Thoracic aorta (tissue), 2 donors: ENCODE measurements at regions not wholly inside any gene's neighbourhood (a gene's known extent, or its start where the extent isn't known, plus 50 kb on each side); places are given as distances from the start of the nearest gene placed in this dataset.

ENCODE experiments used
- ATAC-seq: fragments of 150-250 bp; one replicate; pipeline ENCODE4 v1.8.0; 2017; ENCODE audit warnings: low read depth; ENCODE audit not compliant: insufficient number of reproducible peaks, low FRiP score
- DNase-seq: peaks from one replicate; pipeline ENCODE4 v3.0.0-alpha.2; 2020; ENCODE audit warnings: low spot score
- H3K27ac ChIP-seq, 2 donors: fragments of 200-600 bp; sonication (generic); 1 replicate in 1 of 2; 2 replicates in 1 of 2; pipeline ENCODE4 v1.5.1; 2016; ENCODE audit warnings: mild to moderate bottlenecking in 2 of 2, moderate library complexity in 2 of 2
- H3K27me3 ChIP-seq: fragments of 200-600 bp; sonication (generic); replicated peaks from 2 replicates; pipeline ENCODE4 v1.6.0; 2016; ENCODE audit warnings: mild to moderate bottlenecking; ENCODE audit not compliant: insufficient read depth
- H3K36me3 ChIP-seq: fragments of 200-600 bp; sonication (generic); one replicate; pipeline ENCODE4 v1.5.1; 2016
- H3K4me1 ChIP-seq, 2 donors: fragments of 200-600 bp; sonication (generic); 1 replicate in 1 of 2; 2 replicates in 1 of 2; pipeline versions ENCODE4 v1.5.1 to v1.6.0; 2016; ENCODE audit warnings: low read depth in 2 of 2, mild to moderate bottlenecking in 1 of 2; ENCODE audit not compliant: control insufficient read depth in 1 of 2
- H3K4me3 ChIP-seq: fragments of 200-600 bp; sonication (generic); 2 replicates; pipeline ENCODE4 v1.5.1; 2016; ENCODE audit warnings: mild to moderate bottlenecking
- H3K9me3 ChIP-seq: fragments of 200-600 bp; sonication (generic); 2 replicates; pipeline ENCODE4 v1.5.1; 2016
- TF ChIP-seq, protein P1 (sequence below): fragments of 200-600 bp; sonication (generic); IDR thresholded peaks from one replicate; pipeline ENCODE4 v1.5.1; 2019; ENCODE audit warnings: antibody characterized with exemption

DNA sequence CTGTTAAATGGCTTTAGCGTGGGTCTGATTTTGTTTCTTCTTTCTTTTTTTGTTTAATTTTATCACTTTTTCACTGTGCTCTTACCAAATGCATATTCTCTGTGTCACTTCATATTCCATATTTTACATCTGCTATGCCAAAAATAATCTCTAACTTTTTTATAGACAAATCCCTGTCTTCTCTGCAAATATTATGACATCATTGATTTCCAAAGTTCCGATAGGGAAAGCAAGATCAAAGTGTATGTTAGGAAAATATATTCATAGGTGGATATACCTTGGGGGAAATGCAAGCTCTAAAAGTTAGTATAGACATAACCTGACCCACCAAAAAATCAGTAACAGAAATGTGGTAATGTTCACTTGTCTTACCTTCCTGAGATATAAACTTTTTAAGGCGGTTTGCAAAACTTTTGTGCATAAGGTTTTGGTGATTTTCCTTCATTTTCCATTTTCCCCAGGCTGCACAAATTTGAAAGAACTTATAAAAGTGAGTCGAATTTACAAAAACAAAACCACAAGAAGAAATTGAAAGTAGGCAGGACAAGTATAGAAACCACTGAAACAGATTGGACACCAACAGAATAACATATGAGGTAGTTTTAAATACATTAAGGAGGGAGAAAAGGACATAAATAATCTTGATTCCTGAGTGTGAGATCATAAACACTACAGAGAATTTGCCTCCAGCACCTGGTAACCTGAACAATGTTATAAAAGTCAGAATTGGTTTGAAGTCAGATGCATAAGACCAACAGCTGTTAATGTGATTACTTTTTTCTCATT, 63.1 kb upstream of the TFEC start:
- H3K36me3 ChIP-seq, result no peaks in the 10 kb centered on the region
- ATAC-seq, result no peak
- H3K27ac ChIP-seq, result no peak overlapping the region
- no peak overlapping the region for H3K4me3 ChIP-seq
- TF ChIP-seq, protein P1, sequence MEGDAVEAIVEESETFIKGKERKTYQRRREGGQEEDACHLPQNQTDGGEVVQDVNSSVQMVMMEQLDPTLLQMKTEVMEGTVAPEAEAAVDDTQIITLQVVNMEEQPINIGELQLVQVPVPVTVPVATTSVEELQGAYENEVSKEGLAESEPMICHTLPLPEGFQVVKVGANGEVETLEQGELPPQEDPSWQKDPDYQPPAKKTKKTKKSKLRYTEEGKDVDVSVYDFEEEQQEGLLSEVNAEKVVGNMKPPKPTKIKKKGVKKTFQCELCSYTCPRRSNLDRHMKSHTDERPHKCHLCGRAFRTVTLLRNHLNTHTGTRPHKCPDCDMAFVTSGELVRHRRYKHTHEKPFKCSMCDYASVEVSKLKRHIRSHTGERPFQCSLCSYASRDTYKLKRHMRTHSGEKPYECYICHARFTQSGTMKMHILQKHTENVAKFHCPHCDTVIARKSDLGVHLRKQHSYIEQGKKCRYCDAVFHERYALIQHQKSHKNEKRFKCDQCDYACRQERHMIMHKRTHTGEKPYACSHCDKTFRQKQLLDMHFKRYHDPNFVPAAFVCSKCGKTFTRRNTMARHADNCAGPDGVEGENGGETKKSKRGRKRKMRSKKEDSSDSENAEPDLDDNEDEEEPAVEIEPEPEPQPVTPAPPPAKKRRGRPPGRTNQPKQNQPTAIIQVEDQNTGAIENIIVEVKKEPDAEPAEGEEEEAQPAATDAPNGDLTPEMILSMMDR, result no peak
- no peak for DNase-seq
- H3K27me3 ChIP-seq, result no peaks in the 10 kb centered on the region
- H3K9me3 ChIP-seq, result no peaks in the 10 kb centered on the region
- H3K4me1 ChIP-seq, result no peaks in the 10 kb centered on the region

GRCh38 chr7:116095396-116095795, 64.8 kb upstream of the TFEC start:
- no peak for ATAC-seq
- no peak overlapping the region for H3K27ac ChIP-seq
- TF ChIP-seq, protein P1, result no peak
- no peak overlapping the region for H3K4me3 ChIP-seq
- DNase-seq, result no peak
- no peaks in the 10 kb centered on the region for H3K9me3 ChIP-seq
- no peaks in the 10 kb centered on the region for H3K36me3 ChIP-seq
- H3K27me3 ChIP-seq, result no peaks in the 10 kb centered on the region
- no peaks in the 10 kb centered on the region for H3K4me1 ChIP-seq

DNA sequence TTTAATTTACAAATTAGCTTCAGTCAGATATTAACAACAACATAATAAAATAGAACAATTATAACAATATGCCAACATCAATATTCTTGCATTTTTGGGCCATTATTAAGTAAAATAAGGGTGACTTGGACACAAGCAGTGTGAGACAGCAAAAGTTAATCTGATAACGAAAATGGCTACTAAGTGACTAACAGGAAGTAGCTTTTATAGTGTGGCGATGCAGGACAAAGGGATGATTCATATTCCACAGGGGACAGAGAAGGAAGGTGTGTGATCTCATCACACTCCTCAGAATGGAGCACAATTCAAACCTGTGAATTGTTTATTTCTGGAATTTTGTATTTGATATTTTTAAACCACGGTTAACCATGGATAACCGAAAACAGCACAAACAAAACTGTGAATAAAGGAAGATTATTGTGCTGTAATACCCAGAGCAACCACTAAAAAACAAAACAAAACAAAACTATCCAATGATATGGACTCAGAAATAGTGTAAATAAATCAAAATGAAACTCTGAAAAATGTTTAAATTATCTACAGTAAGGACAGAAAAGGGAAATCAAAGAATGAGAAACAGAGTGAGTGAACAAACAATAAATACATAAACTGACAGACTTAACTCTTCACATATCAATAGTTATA, 66.9 kb upstream of the TFEC start:
- H3K4me3 ChIP-seq, result no peak overlapping the region
- no peak overlapping the region for H3K27ac ChIP-seq
- H3K9me3 ChIP-seq, result no peaks in the 10 kb centered on the region
- TF ChIP-seq, protein P1, result no peak
- ATAC-seq (no peak), DNase-seq (no peak)
- no peaks in the 10 kb centered on the region for H3K4me1 ChIP-seq
- no peaks in the 10 kb centered on the region for H3K27me3 ChIP-seq
- no peaks in the 10 kb centered on the region for H3K36me3 ChIP-seq

- H3K36me3 ChIP-seq, result no peaks in the 10 kb centered on the region
- TF ChIP-seq, protein P1, result no peak
- no peak for ATAC-seq
These were observed 67.6 kb upstream of the TFEC start for GRCh38 chr7:116098175-116098574.

DNA sequence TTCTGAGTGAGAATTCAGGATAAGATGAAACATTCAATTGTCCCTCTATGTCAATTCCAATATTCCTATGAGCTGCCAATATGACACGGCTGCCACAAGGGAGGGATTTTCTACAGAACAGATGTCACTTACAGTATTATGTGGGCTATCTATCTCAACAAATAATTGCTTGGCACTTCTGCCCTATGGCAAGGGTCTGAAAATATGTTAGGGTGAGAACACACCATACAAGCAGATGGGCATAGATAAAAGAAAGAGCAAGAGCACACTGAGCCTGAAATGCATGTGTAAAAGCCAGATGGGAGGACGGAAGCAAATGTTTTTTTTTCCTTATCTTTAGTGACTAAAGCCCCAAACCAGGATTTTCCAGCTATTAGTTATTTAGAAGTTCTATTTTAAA, 70.1 kb upstream of the TFEC start:
- no peak for DNase-seq
- Histone ChIP-seq H3K4me3 (no peak overlapping the region), H3K27me3 (no peaks in the 10 kb centered on the region), H3K9me3 (no peaks in the 10 kb centered on the region), H3K36me3 (no peaks in the 10 kb centered on the region), H3K4me1 (no peaks in the 10 kb centered on the region), H3K27ac (no peak overlapping the region)
- no peak for ATAC-seq
- TF ChIP-seq, protein P1, result no peak

More at GRCh38 chr7:116098175-116098574, 67.6 kb upstream of the TFEC start:
- Histone ChIP-seq H3K9me3 (no peaks in the 10 kb centered on the region), H3K27me3 (no peaks in the 10 kb centered on the region), H3K4me1 (no peaks in the 10 kb centered on the region), H3K4me3 (no peak overlapping the region), H3K27ac (no peak overlapping the region)
- DNase-seq, result no peak
